DND-41 (cell line): ENCODE measurements at regions not wholly inside any gene's neighbourhood (a gene's known extent, or its start where the extent isn't known, plus 50 kb on each side); places are given as distances from the start of the nearest gene placed in this dataset.

Experiments used
- EZH2 ChIP-seq: IDR thresholded peaks from 3 replicates; pipeline ENCODE4 v1.6.1; 2012; ENCODE audit warnings: borderline replicate concordance, low read depth, mild to moderate bottlenecking, moderate library complexity, low read length, inconsistent platforms; ENCODE audit not compliant: severe bottlenecking
- TF ChIP-seq, protein P1 (sequence below): IDR thresholded peaks from 2 replicates; pipeline ENCODE4 v1.5.1; 2012; ENCODE audit warnings: borderline replicate concordance, low read length, moderate library complexity, mild to moderate bottlenecking; ENCODE audit not compliant: poor library complexity, severe bottlenecking; ENCODE audit errors: extremely low read depth

DNA sequence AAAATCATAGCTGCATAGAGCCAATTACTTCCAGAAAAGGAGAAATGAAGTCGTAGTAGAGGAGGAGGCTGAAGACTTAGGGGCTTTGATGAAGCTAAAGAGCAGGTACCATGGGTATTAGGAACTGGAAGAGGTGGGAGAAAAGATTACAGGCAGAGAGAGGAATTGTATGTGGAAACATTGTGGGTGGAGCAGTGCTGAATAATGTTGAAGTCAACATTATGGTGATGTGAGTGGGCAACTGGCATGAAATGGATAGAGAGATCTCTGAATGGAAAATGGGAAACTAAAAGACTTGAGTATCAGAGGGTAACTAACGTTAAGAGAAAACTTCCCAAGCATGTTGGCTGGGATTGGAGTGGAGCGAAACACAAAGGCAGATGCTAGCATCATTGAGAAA lies 92.5 kb downstream of the AREG start:
- no peak for TF ChIP-seq EZH2
- TF ChIP-seq, protein P1, sequence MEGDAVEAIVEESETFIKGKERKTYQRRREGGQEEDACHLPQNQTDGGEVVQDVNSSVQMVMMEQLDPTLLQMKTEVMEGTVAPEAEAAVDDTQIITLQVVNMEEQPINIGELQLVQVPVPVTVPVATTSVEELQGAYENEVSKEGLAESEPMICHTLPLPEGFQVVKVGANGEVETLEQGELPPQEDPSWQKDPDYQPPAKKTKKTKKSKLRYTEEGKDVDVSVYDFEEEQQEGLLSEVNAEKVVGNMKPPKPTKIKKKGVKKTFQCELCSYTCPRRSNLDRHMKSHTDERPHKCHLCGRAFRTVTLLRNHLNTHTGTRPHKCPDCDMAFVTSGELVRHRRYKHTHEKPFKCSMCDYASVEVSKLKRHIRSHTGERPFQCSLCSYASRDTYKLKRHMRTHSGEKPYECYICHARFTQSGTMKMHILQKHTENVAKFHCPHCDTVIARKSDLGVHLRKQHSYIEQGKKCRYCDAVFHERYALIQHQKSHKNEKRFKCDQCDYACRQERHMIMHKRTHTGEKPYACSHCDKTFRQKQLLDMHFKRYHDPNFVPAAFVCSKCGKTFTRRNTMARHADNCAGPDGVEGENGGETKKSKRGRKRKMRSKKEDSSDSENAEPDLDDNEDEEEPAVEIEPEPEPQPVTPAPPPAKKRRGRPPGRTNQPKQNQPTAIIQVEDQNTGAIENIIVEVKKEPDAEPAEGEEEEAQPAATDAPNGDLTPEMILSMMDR: no peak
